H9 (cell line): ENCODE measurements at regions not wholly inside any gene's neighbourhood (a gene's known extent, or its start where the extent isn't known, plus 50 kb on each side); places are given as distances from the start of the nearest gene placed in this dataset.

Experiments
- DNase-seq: peaks from one replicate; pipeline ENCODE4 v3.0.0-alpha.2; 2017
- H2AFZ ChIP-seq: one replicate; pipeline ENCODE4 v1.6.1; 2013; ENCODE audit warnings: mild to moderate bottlenecking, low read length, control low read depth, moderate library complexity
- H2AK5ac ChIP-seq: 2 replicates; pipeline ENCODE4 v1.6.1; 2013; ENCODE audit warnings: low read length, control low read depth, mixed read lengths; ENCODE audit not compliant: insufficient read length
- H2BK120ac ChIP-seq: one replicate; pipeline ENCODE4 v1.6.1; 2013; ENCODE audit warnings: low read depth, mild to moderate bottlenecking, low read length, control low read depth, inconsistent platforms; ENCODE audit not compliant: poor library complexity, severe bottlenecking
- H2BK12ac ChIP-seq: 2 replicates; pipeline ENCODE4 v1.6.1; 2013; ENCODE audit warnings: low read length, control low read depth, mixed read lengths, low read depth; ENCODE audit not compliant: insufficient read length
- H2BK15ac ChIP-seq: 2 replicates; pipeline ENCODE4 v1.6.1; 2013; ENCODE audit warnings: low read depth, low read length, control low read depth
- H2BK20ac ChIP-seq: one replicate; pipeline ENCODE4 v1.6.1; 2013; ENCODE audit warnings: low read depth, mild to moderate bottlenecking, low read length, control low read depth, inconsistent platforms; ENCODE audit not compliant: poor library complexity, severe bottlenecking
- H2BK5ac ChIP-seq: 2 replicates; pipeline ENCODE4 v1.6.1; 2013; ENCODE audit warnings: low read length, control low read depth, mixed read lengths; ENCODE audit not compliant: insufficient read length
- H3K14ac ChIP-seq: 2 replicates; pipeline ENCODE4 v1.6.1; 2013; ENCODE audit warnings: low read length, control low read depth; ENCODE audit not compliant: insufficient read depth
- H3K18ac ChIP-seq: 2 replicates; pipeline ENCODE4 v1.6.1; 2013; ENCODE audit warnings: low read depth, mild to moderate bottlenecking, mixed read lengths, low read length, control low read depth; ENCODE audit not compliant: insufficient read length
- H3K23ac ChIP-seq: 2 replicates; pipeline ENCODE4 v1.6.1; 2013; ENCODE audit warnings: low read length, control low read depth, mixed read lengths, low read depth; ENCODE audit not compliant: insufficient read length
- H3K23me2 ChIP-seq: 2 replicates; pipeline ENCODE4 v1.6.1; 2013; ENCODE audit warnings: low read depth, mild to moderate bottlenecking, mixed read lengths, low read length, control low read depth; ENCODE audit not compliant: insufficient read length, poor library complexity, severe bottlenecking
- H3K27ac ChIP-seq: 2 replicates; pipeline ENCODE4 v1.5.1; 2013; ENCODE audit warnings: low read length, control low read depth, mixed read lengths, low read depth; ENCODE audit not compliant: insufficient read length
- H3K27me3 ChIP-seq: 2 replicates; pipeline ENCODE4 v1.6.1; 2013; ENCODE audit warnings: low read length, control low read depth, inconsistent platforms; ENCODE audit not compliant: insufficient read depth
- H3K4ac ChIP-seq: 2 replicates; pipeline ENCODE4 v1.6.1; 2013; ENCODE audit warnings: low read depth, mild to moderate bottlenecking, control low read depth, inconsistent platforms, low read length, moderate library complexity
- H3K4me1 ChIP-seq: 2 replicates; pipeline ENCODE4 v1.6.1; 2013; ENCODE audit warnings: low read length, control low read depth, inconsistent platforms; ENCODE audit not compliant: insufficient read depth
- H3K4me2 ChIP-seq: 2 replicates; pipeline ENCODE4 v1.6.1; 2013; ENCODE audit warnings: low read length, control low read depth, mixed read lengths; ENCODE audit not compliant: insufficient read length, insufficient read depth
- H3K56ac ChIP-seq: 2 replicates; pipeline ENCODE4 v1.6.1; 2013; ENCODE audit warnings: low read depth, mild to moderate bottlenecking, mixed read lengths, low read length, control low read depth; ENCODE audit not compliant: insufficient read length
- H3K79me1 ChIP-seq: 2 replicates; pipeline ENCODE4 v1.6.1; 2013; ENCODE audit warnings: low read depth, mild to moderate bottlenecking, moderate library complexity, low read length, control low read depth, inconsistent platforms; ENCODE audit not compliant: insufficient read depth, poor library complexity, severe bottlenecking
- H3K79me2 ChIP-seq: 2 replicates; pipeline ENCODE4 v1.6.1; 2013; ENCODE audit warnings: low read length, control low read depth, inconsistent platforms; ENCODE audit not compliant: insufficient read depth
- H3K9ac ChIP-seq: 2 replicates; pipeline ENCODE4 v1.6.1; 2013; ENCODE audit warnings: low read length, control low read depth, mixed read lengths; ENCODE audit not compliant: insufficient read length; ENCODE audit errors: extremely low read depth
- H3K9me3 ChIP-seq: one replicate; pipeline ENCODE4 v1.6.1; 2013; ENCODE audit warnings: low read depth, low read length, inconsistent platforms; ENCODE audit not compliant: control insufficient read depth
- H3T11ph ChIP-seq: one replicate; pipeline ENCODE4 v1.6.1; 2013; ENCODE audit warnings: mild to moderate bottlenecking, low read length, control low read depth, inconsistent platforms
- H4K20me1 ChIP-seq: one replicate; pipeline ENCODE4 v1.6.1; 2013; ENCODE audit not compliant: control insufficient read depth, insufficient read length, insufficient read depth
- H4K5ac ChIP-seq: 2 replicates; pipeline ENCODE4 v1.6.1; 2013; ENCODE audit warnings: low read depth, mild to moderate bottlenecking, mixed read lengths, low read length, control low read depth; ENCODE audit not compliant: insufficient read length
- H4K8ac ChIP-seq: replicated peaks from 2 replicates; pipeline ENCODE4 v1.6.1; 2013; ENCODE audit warnings: low read length, control low read depth, mixed read lengths, low read depth; ENCODE audit not compliant: insufficient read length
- H4K91ac ChIP-seq: 2 replicates; pipeline ENCODE4 v1.6.1; 2013; ENCODE audit warnings: low read depth, mild to moderate bottlenecking, moderate library complexity, mixed read lengths, low read length, control low read depth; ENCODE audit not compliant: insufficient read length
- H3K27ac Mint-ChIP-seq, 3 experiments: 2 replicates in 2 of 3; 3 replicates in 1 of 3; pipeline ENCODE4 v1.8.0; 2020 to 2021; ENCODE audit warnings: mixed read lengths in 3 of 3, mild to moderate bottlenecking in 1 of 3, moderate library complexity in 1 of 3
- H3K27me3 Mint-ChIP-seq: 2 replicates; pipeline ENCODE4 v1.8.0; 2021; ENCODE audit warnings: low read depth, mild to moderate bottlenecking, moderate library complexity, mixed read lengths
- H3K36me3 Mint-ChIP-seq, 3 experiments: 2 replicates in 2 of 3; 3 replicates in 1 of 3; pipeline ENCODE4 v1.8.0; 2020 to 2021; ENCODE audit warnings: low read depth in 3 of 3, mixed read lengths in 3 of 3; ENCODE audit not compliant: insufficient read depth in 1 of 3
- H3K4me1 Mint-ChIP-seq, 2 experiments: 2 replicates each; pipeline ENCODE4 v1.8.0; 2020; ENCODE audit warnings: mixed read lengths in 2 of 2
- H3K4me3 Mint-ChIP-seq, 2 experiments: 2 replicates in 1 of 2; 3 replicates in 1 of 2; pipeline ENCODE4 v1.8.0; 2020 to 2021; ENCODE audit warnings: mild to moderate bottlenecking in 2 of 2, mixed read lengths in 2 of 2, moderate library complexity in 1 of 2
- H3K9me3 Mint-ChIP-seq, 2 experiments: 2 replicates in 1 of 2; 3 replicates in 1 of 2; pipeline ENCODE4 v1.8.0; 2020; ENCODE audit warnings: mild to moderate bottlenecking in 2 of 2, mixed read lengths in 2 of 2, moderate library complexity in 1 of 2
- WGBS: extraction: QIAGEN DNeasy Blood & Tissue Kit; methylation state at CpG from one replicate; pipeline ENCODE4 v1.1.7; 2013; ENCODE audit warnings: missing lambda C conversion rate, low lambda C conversion rate, mixed read lengths; ENCODE audit not compliant: insufficient read length; ENCODE audit errors: extremely low coverage; 5-methylcytosine and 5-hydroxymethylcytosine counted together
- TF ChIP-seq, protein P1 (sequence below): fragments of 200-600 bp; sonication (generic); conservative IDR thresholded peaks from 3 replicates; pipeline ENCODE4 v1.8.0; 2021; ENCODE audit warnings: antibody characterized with exemption, mild to moderate bottlenecking

DNA sequence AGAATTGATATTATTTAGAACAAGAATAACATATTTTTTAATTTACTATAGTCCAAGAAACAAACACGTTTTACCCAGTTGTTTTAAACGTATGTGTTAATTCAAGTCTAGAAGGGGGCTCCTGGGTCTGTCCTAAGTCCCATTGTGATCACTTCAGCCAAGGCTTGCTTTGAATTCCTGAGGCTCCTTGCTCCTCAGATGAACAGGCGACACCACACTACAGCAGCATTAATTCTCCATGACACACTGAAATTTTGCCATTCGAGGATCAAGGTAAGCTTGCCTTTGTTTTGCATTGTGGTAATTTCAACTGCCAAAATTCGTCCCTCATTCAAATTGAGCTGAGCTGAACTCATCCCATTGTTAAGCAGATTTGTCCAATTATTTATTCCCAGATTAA lies 1442.6 kb downstream of the SLITRK5 start:
- TF ChIP-seq, protein P1, sequence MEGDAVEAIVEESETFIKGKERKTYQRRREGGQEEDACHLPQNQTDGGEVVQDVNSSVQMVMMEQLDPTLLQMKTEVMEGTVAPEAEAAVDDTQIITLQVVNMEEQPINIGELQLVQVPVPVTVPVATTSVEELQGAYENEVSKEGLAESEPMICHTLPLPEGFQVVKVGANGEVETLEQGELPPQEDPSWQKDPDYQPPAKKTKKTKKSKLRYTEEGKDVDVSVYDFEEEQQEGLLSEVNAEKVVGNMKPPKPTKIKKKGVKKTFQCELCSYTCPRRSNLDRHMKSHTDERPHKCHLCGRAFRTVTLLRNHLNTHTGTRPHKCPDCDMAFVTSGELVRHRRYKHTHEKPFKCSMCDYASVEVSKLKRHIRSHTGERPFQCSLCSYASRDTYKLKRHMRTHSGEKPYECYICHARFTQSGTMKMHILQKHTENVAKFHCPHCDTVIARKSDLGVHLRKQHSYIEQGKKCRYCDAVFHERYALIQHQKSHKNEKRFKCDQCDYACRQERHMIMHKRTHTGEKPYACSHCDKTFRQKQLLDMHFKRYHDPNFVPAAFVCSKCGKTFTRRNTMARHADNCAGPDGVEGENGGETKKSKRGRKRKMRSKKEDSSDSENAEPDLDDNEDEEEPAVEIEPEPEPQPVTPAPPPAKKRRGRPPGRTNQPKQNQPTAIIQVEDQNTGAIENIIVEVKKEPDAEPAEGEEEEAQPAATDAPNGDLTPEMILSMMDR: no peak
- no CpG with 5 or more reads among the region's 5 CpGs for WGBS
- Histone ChIP-seq H3K79me1 (no peaks in the 10 kb centered on the region), H4K8ac (no peak overlapping the region), H3K79me2 (no peaks in the 10 kb centered on the region), H2BK120ac (no peak overlapping the region), H3K4ac (no peak overlapping the region), H3K4me1 (peaks cover 2% of the 10 kb centered on the region; the same call in 1 of the 2 replicates), H2BK12ac (no peak overlapping the region), H3K23ac (no peak overlapping the region), H2BK20ac (no peak overlapping the region), H3K56ac (no peak overlapping the region), H4K91ac (no peak overlapping the region), H3K27me3 (no peaks in the 10 kb centered on the region), H3K4me2 (peak overlapping the region; percentile 28), H3K27ac (no peak overlapping the region), H3T11ph (no peak overlapping the region), H2AFZ (no peak overlapping the region), H3K18ac (no peak overlapping the region), H3K14ac (no peak overlapping the region), H4K20me1 (no peaks in the 10 kb centered on the region), H3K9me3 (no peaks in the 10 kb centered on the region), H4K5ac (no peak overlapping the region), H2BK15ac (no peak overlapping the region), H2BK5ac (no peak overlapping the region), H3K9ac (no peak overlapping the region), H3K23me2 (no peaks in the 10 kb centered on the region), H2AK5ac (no peak overlapping the region)
- H3K27ac Mint-ChIP-seq: peak overlapping the region; percentile 67 to 98 (median 71); a peak in 5 of 7 replicates
- H3K4me3 Mint-ChIP-seq: no peak overlapping the region; a peak in 1 of 5 replicates
- no peaks in the 10 kb centered on the region; the same call in 1 of the 2 replicates for H3K27me3 Mint-ChIP-seq
- DNase-seq: no peak
- no peaks in the 10 kb centered on the region; a peak in 1 of 5 replicates for H3K9me3 Mint-ChIP-seq
- H3K36me3 Mint-ChIP-seq: no peaks in the 10 kb centered on the region
- peaks cover 24 to 27% of the 10 kb centered on the region in 2 experiments for H3K4me1 Mint-ChIP-seq
